ENCODE measurements at regions not wholly inside any gene's neighbourhood (a gene's known extent, or its start where the extent isn't known, plus 50 kb on each side); places are given as distances from the start of the nearest gene placed in this dataset.

DNA sequence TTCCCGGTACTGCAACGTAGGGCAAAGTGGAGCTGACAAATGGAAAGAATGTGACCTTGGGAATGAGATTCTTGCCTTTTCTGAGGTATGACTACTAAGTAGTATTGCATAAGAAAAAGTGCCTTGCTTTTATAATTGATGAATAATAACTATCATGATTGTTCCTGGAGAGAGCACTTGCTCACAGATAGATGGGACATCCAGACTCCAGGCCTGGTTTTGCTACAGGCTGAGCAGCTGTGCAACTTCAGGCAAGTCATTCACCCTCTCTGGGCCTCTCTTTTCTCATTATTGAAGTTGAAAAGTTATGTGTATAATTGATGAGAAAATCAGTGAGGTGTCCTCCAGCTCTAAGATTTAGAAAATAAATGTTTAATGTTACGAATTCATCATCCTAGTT, 53.6 kb upstream of the MBOAT1 start:
- TF ChIP-seq, protein P1, sequence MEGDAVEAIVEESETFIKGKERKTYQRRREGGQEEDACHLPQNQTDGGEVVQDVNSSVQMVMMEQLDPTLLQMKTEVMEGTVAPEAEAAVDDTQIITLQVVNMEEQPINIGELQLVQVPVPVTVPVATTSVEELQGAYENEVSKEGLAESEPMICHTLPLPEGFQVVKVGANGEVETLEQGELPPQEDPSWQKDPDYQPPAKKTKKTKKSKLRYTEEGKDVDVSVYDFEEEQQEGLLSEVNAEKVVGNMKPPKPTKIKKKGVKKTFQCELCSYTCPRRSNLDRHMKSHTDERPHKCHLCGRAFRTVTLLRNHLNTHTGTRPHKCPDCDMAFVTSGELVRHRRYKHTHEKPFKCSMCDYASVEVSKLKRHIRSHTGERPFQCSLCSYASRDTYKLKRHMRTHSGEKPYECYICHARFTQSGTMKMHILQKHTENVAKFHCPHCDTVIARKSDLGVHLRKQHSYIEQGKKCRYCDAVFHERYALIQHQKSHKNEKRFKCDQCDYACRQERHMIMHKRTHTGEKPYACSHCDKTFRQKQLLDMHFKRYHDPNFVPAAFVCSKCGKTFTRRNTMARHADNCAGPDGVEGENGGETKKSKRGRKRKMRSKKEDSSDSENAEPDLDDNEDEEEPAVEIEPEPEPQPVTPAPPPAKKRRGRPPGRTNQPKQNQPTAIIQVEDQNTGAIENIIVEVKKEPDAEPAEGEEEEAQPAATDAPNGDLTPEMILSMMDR (IDR thresholded peaks at IDR 0.05): no peak
- TF ChIP-seq POLR2A (IDR thresholded peaks at IDR 0.05): no peak
